ENCODE measurements at regions not wholly inside any gene's neighbourhood (a gene's known extent, or its start where the extent isn't known, plus 50 kb on each side); places are given as distances from the start of the nearest gene placed in this dataset.

DNA sequence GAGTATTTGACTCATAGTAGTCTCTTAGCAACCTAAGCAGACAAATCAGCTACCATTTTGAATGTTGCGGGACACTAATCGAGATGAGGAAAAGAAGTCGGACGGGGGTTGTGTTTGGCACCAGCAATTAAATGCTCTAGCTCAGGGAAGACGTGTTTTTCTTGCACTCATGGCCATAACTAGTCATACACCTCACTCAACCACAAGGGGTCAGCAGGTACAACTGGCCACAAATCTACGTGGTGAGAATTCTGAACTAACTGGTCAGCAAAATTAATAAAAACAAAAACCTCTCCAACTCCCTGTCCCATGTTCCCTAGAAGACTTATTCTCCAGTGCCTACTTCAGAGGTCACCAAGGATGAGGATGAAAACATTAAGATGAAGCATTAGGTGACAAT lies 1467.8 kb downstream of the DPP10 start:
- no peaks in the 10 kb centered on the region for H3K36me3 ChIP-seq (ENCODE audit: control insufficient read depth in 4 of 4, insufficient read depth in 3 of 4, low read depth in 1 of 4, low read length in 3 of 4)
- WGBS: 55% methylated on average over 6 of the region's 6 CpGs
- no peak overlapping the region for H3K9ac ChIP-seq (ENCODE audit: low read depth in 1 of 2, low read length in 2 of 2)
- no peaks in the 10 kb centered on the region for H3K27me3 ChIP-seq (ENCODE audit: control insufficient read depth in 4 of 4, insufficient read depth in 4 of 4, low read length in 3 of 4)
- no peak for DNase-seq (ENCODE audit: low spot score)
- H3K27ac ChIP-seq (ENCODE audit: low read depth in 1 of 2, low read length in 2 of 2): no peak overlapping the region
- H3K4me1 ChIP-seq (ENCODE audit: control insufficient read depth in 4 of 4, insufficient read depth in 4 of 4, low read length in 3 of 4): no peaks in the 10 kb centered on the region
- no peak overlapping the region for H3K4me3 ChIP-seq (ENCODE audit: low read depth in 1 of 3, low read length in 3 of 3)
- no peaks in the 10 kb centered on the region for H3K9me3 ChIP-seq (ENCODE audit: control insufficient read depth in 4 of 4, low read length in 3 of 4)
- TF ChIP-seq, protein P1, sequence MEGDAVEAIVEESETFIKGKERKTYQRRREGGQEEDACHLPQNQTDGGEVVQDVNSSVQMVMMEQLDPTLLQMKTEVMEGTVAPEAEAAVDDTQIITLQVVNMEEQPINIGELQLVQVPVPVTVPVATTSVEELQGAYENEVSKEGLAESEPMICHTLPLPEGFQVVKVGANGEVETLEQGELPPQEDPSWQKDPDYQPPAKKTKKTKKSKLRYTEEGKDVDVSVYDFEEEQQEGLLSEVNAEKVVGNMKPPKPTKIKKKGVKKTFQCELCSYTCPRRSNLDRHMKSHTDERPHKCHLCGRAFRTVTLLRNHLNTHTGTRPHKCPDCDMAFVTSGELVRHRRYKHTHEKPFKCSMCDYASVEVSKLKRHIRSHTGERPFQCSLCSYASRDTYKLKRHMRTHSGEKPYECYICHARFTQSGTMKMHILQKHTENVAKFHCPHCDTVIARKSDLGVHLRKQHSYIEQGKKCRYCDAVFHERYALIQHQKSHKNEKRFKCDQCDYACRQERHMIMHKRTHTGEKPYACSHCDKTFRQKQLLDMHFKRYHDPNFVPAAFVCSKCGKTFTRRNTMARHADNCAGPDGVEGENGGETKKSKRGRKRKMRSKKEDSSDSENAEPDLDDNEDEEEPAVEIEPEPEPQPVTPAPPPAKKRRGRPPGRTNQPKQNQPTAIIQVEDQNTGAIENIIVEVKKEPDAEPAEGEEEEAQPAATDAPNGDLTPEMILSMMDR (IDR thresholded peaks at IDR 0.05; ENCODE audit: low read depth, low read length, missing input control): peak; percentile 23
- no peak for TF ChIP-seq RXRA (IDR thresholded peaks at IDR 0.05)
- TF ChIP-seq GABPA (IDR thresholded peaks at IDR 0.05 in 1 of 2, conservative IDR thresholded peaks at IDR 0.05 in 1 of 2): no peak
- peak; percentile 36 to 52 for TF ChIP-seq RAD21 (IDR thresholded peaks at IDR 0.05)

DNA sequence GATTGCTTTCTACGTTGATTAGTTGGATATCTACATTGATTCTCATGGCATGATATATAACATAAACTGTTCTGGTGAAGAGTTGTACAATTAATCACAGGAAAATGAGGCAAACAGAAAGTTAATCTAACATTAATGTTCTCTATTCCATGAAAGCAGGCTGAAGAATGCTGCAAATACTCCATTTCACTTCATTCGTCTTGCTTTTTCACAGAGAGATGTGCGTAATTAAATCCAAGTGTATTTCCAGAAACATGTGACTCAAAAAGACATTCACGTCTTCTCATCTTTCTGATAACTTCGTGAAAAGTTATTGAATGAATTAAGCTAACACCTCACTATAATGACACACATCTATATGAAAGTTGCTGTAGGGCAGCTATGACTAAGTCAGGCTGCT lies 1471.5 kb downstream of the DPP10 start:
- TF ChIP-seq SP1 (IDR thresholded peaks at IDR 0.05) (no peak), NR2F2 (IDR thresholded peaks at IDR 0.05) (no peak), EGR1 (IDR thresholded peaks at IDR 0.05; ENCODE audit: low read depth in 2 of 2) (no peak), YY1 (IDR thresholded peaks at IDR 0.05) (no peak), FOXA2 (IDR thresholded peaks at IDR 0.05) (no peak), ATF3 (IDR thresholded peaks at IDR 0.05) (no peak), HNF4G (IDR thresholded peaks at IDR 0.05) (no peak), HNF4A (conservative IDR thresholded peaks at IDR 0.05) (no peak), RAD21 (IDR thresholded peaks at IDR 0.05) (no peak), FOXA1 (IDR thresholded peaks at IDR 0.05) (no peak), RXRA (IDR thresholded peaks at IDR 0.05) (no peak), GABPA (IDR thresholded peaks at IDR 0.05 in 1 of 2, conservative IDR thresholded peaks at IDR 0.05 in 1 of 2) (no peak), JUND (IDR thresholded peaks at IDR 0.05) (no peak), TAF1 (conservative IDR thresholded peaks at IDR 0.05) (no peak)
- TF ChIP-seq, protein P2, sequence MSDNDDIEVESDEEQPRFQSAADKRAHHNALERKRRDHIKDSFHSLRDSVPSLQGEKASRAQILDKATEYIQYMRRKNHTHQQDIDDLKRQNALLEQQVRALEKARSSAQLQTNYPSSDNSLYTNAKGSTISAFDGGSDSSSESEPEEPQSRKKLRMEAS (IDR thresholded peaks at IDR 0.05): no peak
- TF ChIP-seq, protein P3, sequence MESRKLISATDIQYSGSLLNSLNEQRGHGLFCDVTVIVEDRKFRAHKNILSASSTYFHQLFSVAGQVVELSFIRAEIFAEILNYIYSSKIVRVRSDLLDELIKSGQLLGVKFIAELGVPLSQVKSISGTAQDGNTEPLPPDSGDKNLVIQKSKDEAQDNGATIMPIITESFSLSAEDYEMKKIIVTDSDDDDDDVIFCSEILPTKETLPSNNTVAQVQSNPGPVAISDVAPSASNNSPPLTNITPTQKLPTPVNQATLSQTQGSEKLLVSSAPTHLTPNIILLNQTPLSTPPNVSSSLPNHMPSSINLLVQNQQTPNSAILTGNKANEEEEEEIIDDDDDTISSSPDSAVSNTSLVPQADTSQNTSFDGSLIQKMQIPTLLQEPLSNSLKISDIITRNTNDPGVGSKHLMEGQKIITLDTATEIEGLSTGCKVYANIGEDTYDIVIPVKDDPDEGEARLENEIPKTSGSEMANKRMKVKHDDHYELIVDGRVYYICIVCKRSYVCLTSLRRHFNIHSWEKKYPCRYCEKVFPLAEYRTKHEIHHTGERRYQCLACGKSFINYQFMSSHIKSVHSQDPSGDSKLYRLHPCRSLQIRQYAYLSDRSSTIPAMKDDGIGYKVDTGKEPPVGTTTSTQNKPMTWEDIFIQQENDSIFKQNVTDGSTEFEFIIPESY (IDR thresholded peaks at IDR 0.05): no peak
- TF ChIP-seq, protein P4, sequence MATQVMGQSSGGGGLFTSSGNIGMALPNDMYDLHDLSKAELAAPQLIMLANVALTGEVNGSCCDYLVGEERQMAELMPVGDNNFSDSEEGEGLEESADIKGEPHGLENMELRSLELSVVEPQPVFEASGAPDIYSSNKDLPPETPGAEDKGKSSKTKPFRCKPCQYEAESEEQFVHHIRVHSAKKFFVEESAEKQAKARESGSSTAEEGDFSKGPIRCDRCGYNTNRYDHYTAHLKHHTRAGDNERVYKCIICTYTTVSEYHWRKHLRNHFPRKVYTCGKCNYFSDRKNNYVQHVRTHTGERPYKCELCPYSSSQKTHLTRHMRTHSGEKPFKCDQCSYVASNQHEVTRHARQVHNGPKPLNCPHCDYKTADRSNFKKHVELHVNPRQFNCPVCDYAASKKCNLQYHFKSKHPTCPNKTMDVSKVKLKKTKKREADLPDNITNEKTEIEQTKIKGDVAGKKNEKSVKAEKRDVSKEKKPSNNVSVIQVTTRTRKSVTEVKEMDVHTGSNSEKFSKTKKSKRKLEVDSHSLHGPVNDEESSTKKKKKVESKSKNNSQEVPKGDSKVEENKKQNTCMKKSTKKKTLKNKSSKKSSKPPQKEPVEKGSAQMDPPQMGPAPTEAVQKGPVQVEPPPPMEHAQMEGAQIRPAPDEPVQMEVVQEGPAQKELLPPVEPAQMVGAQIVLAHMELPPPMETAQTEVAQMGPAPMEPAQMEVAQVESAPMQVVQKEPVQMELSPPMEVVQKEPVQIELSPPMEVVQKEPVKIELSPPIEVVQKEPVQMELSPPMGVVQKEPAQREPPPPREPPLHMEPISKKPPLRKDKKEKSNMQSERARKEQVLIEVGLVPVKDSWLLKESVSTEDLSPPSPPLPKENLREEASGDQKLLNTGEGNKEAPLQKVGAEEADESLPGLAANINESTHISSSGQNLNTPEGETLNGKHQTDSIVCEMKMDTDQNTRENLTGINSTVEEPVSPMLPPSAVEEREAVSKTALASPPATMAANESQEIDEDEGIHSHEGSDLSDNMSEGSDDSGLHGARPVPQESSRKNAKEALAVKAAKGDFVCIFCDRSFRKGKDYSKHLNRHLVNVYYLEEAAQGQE (IDR thresholded peaks at IDR 0.05): no peak
- TF ChIP-seq, protein P1 (IDR thresholded peaks at IDR 0.05; ENCODE audit: low read depth, low read length, missing input control): no peak
- H3K4me1 ChIP-seq (ENCODE audit: control insufficient read depth in 4 of 4, insufficient read depth in 4 of 4, low read length in 3 of 4): no peaks in the 10 kb centered on the region
- no peak overlapping the region for H3K27ac ChIP-seq (ENCODE audit: low read depth in 1 of 2, low read length in 2 of 2)
- H3K36me3 ChIP-seq (ENCODE audit: control insufficient read depth in 4 of 4, insufficient read depth in 3 of 4, low read depth in 1 of 4, low read length in 3 of 4): no peaks in the 10 kb centered on the region
- no peak overlapping the region for H3K9ac ChIP-seq (ENCODE audit: low read depth in 1 of 2, low read length in 2 of 2)
- no peaks in the 10 kb centered on the region for H3K9me3 ChIP-seq (ENCODE audit: control insufficient read depth in 4 of 4, low read length in 3 of 4)
- DNase-seq (ENCODE audit: low spot score): no peak
- no peaks in the 10 kb centered on the region for H3K27me3 ChIP-seq (ENCODE audit: control insufficient read depth in 4 of 4, insufficient read depth in 4 of 4, low read length in 3 of 4)
- WGBS: 79% methylated on average over 5 of the region's 5 CpGs
- H3K4me3 ChIP-seq (ENCODE audit: low read depth in 1 of 3, low read length in 3 of 3): no peak overlapping the region
